ENCODE measurements at regions not wholly inside any gene's neighbourhood (a gene's known extent, or its start where the extent isn't known, plus 50 kb on each side); places are given as distances from the start of the nearest gene placed in this dataset.

DNA sequence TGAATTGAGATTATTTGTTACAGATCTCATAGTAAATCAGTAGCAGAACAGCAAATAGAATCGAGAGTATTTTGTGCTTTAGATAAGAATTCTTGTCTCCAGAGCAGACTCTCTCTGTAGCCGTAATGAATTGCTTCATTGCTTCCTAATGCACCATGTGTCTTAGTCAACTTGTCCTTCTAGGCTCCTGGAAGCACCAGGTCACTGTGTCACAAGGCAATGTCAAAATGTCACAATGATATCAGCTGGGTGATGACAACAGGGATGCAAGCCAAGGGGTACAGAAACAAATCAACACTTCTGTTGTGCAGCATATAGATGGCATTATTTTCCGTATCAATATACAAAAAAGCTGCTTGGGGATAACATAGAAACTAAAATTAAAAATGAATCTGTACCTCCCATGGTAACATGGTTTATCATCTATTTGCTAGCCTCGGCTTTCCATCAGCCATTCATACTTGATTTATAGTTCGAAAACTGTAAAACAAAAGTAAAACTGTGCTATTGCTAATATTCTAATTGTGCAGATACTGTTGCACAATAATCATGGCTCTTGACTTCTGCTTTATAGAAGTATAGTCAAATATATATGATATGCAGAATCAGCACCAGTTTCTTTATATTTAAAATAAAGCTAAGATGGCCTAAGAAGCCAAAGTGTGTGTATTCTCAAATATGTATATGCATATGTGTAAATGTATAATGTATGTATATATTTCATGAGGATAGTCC lies 435.9 kb upstream of the TLE4 start:
- TF ChIP-seq POLR2AphosphoS5 (IDR thresholded peaks at IDR 0.05), result no peak
- no peak for TF ChIP-seq CTCF (IDR thresholded peaks at IDR 0.05)

Measured in breast epithelium (tissue), 3 donors.